ENCODE measurements at regions not wholly inside any gene's neighbourhood (a gene's known extent, or its start where the extent isn't known, plus 50 kb on each side); places are given as distances from the start of the nearest gene placed in this dataset.

GRCh38 chr2:2662037-2662846 is 331.2 kb upstream of the MYT1L start:
- TF ChIP-seq CHD2 (IDR thresholded peaks at IDR 0.05; ENCODE audit: low read length, partially characterized antibody), result no peak
- TF ChIP-seq, protein P1, sequence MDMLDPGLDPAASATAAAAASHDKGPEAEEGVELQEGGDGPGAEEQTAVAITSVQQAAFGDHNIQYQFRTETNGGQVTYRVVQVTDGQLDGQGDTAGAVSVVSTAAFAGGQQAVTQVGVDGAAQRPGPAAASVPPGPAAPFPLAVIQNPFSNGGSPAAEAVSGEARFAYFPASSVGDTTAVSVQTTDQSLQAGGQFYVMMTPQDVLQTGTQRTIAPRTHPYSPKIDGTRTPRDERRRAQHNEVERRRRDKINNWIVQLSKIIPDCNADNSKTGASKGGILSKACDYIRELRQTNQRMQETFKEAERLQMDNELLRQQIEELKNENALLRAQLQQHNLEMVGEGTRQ (IDR thresholded peaks at IDR 0.05; ENCODE audit: borderline replicate concordance, low read depth, low read length), result no peak
- TF ChIP-seq CTCF (IDR thresholded peaks at IDR 0.05), result no peak
- no peak for TF ChIP-seq POLR2AphosphoS5 (IDR thresholded peaks at IDR 0.05; ENCODE audit: low read depth, low read length)
